Activated T-cell treated with anti-CD3 and anti-CD28 coated beads, Interleukin-2, amount 50 U/mL, for 4 hours (primary cell): ENCODE measurements at regions not wholly inside any gene's neighbourhood (a gene's known extent, or its start where the extent isn't known, plus 50 kb on each side); places are given as distances from the start of the nearest gene placed in this dataset.

ENCODE experiments used
- ATAC-seq, 2 donors: fragments of 200-7000 bp; cut with Tn5 transposase; one replicate each; pipeline ENCODE4 v1.10.0; 2021
- DNase-seq: peaks from one replicate; pipeline ENCODE4 v3.0.0-alpha.2; 2020
- H3K27me3 Mint-ChIP-seq: one replicate; pipeline ENCODE4 v1.8.0; 2021; ENCODE audit warnings: low read depth, mixed read lengths
- H3K36me3 Mint-ChIP-seq: one replicate; pipeline ENCODE4 v1.8.0; 2022; ENCODE audit warnings: mixed read lengths; ENCODE audit not compliant: insufficient read depth
- H3K4me1 Mint-ChIP-seq: one replicate; pipeline ENCODE4 v1.8.0; 2021; ENCODE audit warnings: low read depth, mixed read lengths
- H3K4me3 Mint-ChIP-seq: one replicate; pipeline ENCODE4 v1.8.0; 2021; ENCODE audit warnings: mild to moderate bottlenecking, moderate library complexity, mixed read lengths
- H3K9me3 Mint-ChIP-seq: one replicate; pipeline ENCODE4 v1.8.0; 2021; ENCODE audit warnings: mixed read lengths

- Mint-ChIP-seq H3K4me3 (no peak overlapping the region), H3K27me3 (no peaks in the 10 kb centered on the region), H3K9me3 (no peaks in the 10 kb centered on the region), H3K4me1 (no peaks in the 10 kb centered on the region), H3K36me3 (no peaks in the 10 kb centered on the region)
- DNase-seq = no peak
- no peak for ATAC-seq
These were observed 91.0 kb upstream of the MVB12B start for GRCh38 chr9:126235336-126236243.

GRCh38 chr9:126236273-126236672, 90.4 kb upstream of the MVB12B start:
- no peak overlapping the region for H3K4me3 Mint-ChIP-seq
- H3K36me3 Mint-ChIP-seq = no peaks in the 10 kb centered on the region
- H3K9me3 Mint-ChIP-seq = no peaks in the 10 kb centered on the region
- no peaks in the 10 kb centered on the region for H3K27me3 Mint-ChIP-seq
- ATAC-seq (no peak), DNase-seq (no peak)
- H3K4me1 Mint-ChIP-seq = no peaks in the 10 kb centered on the region

DNA sequence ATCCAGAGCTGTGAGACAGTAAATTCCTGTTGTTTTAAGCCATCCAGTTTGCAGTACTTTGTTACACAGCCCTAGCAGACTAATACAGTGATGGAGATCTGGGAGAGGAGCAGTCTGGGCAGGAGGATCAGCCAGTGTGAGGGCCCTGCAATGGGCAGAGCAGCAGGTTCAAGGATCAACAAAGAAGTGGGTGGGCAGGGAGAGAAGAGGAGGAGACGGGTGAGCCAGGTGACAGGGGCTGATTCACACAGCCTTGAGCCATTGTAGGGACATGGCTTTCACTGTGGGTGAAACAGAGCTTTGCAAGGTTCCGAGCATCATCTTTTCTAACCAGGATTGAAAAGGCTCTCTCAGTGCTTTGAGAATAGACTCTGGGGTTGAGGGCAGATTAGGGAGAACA, 88.2 kb upstream of the MVB12B start:
- no peaks in the 10 kb centered on the region for H3K4me1 Mint-ChIP-seq

DNA sequence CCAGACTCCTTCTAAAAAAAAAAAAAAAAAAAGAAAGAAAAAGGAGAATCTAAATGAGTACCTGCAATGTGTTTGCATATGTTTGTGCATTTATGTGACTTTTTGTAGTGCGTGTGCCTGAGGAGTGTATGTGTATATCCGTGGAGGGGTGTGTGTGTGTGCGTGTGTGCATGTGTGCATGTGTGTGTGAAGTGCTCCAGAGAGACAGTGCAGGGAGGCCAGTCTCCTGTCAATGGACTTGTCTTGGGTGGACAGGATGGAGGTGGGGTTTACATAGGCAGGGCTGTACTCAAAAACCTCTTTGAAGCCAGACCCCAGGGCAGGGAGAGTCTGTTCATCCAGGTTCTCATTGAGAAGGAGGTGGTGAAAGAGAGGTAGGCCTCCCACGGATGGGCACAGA, 87.1 kb upstream of the MVB12B start:
- H3K4me3 Mint-ChIP-seq = no peak overlapping the region
- no peak for ATAC-seq

More for the DNA sequence above, 88.2 kb upstream of the MVB12B start:
- H3K27me3 Mint-ChIP-seq = no peaks in the 10 kb centered on the region
- H3K4me3 Mint-ChIP-seq = no peak overlapping the region
- no peaks in the 10 kb centered on the region for H3K9me3 Mint-ChIP-seq
- DNase-seq (no peak), ATAC-seq (no peak)
- no peaks in the 10 kb centered on the region for H3K36me3 Mint-ChIP-seq

GRCh38 chr9:126240835-126241234, 85.8 kb upstream of the MVB12B start:
- H3K4me3 Mint-ChIP-seq = no peak overlapping the region
- H3K4me1 Mint-ChIP-seq = no peaks in the 10 kb centered on the region
- peaks cover 11% of the 10 kb centered on the region for H3K9me3 Mint-ChIP-seq
- DNase-seq (no peak), ATAC-seq (no peak)
- peaks cover 2% of the 10 kb centered on the region for H3K36me3 Mint-ChIP-seq
- peaks cover 7% of the 10 kb centered on the region for H3K27me3 Mint-ChIP-seq

More for the DNA sequence above, 87.1 kb upstream of the MVB12B start:
- H3K27me3 Mint-ChIP-seq = no peaks in the 10 kb centered on the region
- H3K9me3 Mint-ChIP-seq = peaks cover 4% of the 10 kb centered on the region
- no peaks in the 10 kb centered on the region for H3K36me3 Mint-ChIP-seq
- H3K4me1 Mint-ChIP-seq = no peaks in the 10 kb centered on the region
- no peak for DNase-seq

DNA sequence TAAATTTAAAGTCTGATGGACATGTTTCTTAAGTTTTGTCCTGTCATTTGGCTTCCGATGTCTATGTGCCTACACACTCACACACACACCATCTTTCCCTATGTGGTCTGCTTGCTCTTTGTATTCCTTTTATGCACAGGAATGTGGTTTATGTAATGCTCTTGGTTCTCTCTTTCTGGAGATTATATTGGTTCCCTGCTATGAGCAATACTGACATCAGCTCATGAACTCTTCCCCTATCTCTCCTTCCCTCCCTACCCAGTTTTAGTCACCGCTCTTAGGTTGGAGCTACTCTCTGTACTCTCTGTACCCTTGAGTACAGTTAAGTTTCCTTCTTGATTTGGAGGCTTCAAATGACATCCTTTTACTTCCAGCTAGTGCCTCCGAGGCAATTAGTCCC, 77.9 kb upstream of the MVB12B start:
- no peak for ATAC-seq
- DNase-seq = no peak
- Mint-ChIP-seq H3K4me1 (no peaks in the 10 kb centered on the region), H3K4me3 (no peak overlapping the region), H3K36me3 (peaks cover 2% of the 10 kb centered on the region), H3K27me3 (peaks cover 22% of the 10 kb centered on the region), H3K9me3 (peaks cover 12% of the 10 kb centered on the region)

DNA sequence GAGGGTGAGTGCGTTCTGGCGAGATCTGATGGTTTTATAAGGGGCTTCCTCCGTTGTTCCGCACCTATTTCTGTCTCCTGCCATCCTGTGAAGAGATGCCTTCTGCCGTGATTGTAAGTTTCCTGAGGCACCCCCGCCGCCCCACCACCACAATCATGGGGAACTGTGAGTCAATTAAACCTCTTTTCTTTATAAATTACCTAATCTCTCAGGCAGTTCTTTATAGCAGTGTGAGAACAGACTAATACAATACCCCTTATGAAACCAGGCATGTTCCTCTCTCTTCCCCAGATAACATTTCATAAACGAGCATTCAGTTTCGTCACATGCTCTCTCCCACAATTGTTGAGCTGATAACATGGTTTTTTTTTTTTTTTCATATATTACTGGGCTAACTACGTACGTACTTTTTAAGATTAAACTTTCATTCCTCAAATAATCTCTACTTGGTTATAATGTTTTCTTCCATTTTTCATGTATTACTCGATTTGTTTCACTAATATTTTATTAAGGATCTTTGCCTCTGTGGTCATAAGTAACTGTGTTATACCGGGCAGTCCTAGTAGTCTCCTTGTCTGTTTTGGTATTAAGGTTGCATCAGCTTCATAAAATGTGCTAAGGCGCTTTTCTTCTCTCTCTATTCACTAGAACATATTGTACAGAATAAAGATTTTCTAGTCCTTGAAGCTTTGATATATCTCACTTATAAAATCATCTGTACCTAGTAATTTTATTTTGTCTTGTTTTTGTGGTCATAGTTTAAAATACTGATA, 64.9 kb upstream of the MVB12B start:
- peaks cover 6% of the 10 kb centered on the region for H3K9me3 Mint-ChIP-seq
- peaks cover 40% of the 10 kb centered on the region for H3K27me3 Mint-ChIP-seq
- H3K4me3 Mint-ChIP-seq = no peak overlapping the region
- H3K36me3 Mint-ChIP-seq = no peaks in the 10 kb centered on the region
- ATAC-seq (no peak), DNase-seq (no peak)
- peaks cover 4% of the 10 kb centered on the region for H3K4me1 Mint-ChIP-seq

- Mint-ChIP-seq H3K27me3 (peaks cover 40% of the 10 kb centered on the region), H3K4me1 (peaks cover 4% of the 10 kb centered on the region), H3K4me3 (no peak overlapping the region), H3K9me3 (peaks cover 6% of the 10 kb centered on the region), H3K36me3 (no peaks in the 10 kb centered on the region)
- DNase-seq = no peak
- ATAC-seq = no peak
These were observed 63.9 kb upstream of the MVB12B start for GRCh38 chr9:126262738-126263137.

GRCh38 chr9:126270556-126270955, 56.1 kb upstream of the MVB12B start:
- Mint-ChIP-seq H3K27me3 (peaks cover 12% of the 10 kb centered on the region), H3K4me3 (no peak overlapping the region), H3K9me3 (peaks cover 4% of the 10 kb centered on the region), H3K36me3 (no peaks in the 10 kb centered on the region), H3K4me1 (no peaks in the 10 kb centered on the region)
- ATAC-seq (no peak), DNase-seq (no peak)

- peaks cover 11% of the 10 kb centered on the region for H3K9me3 Mint-ChIP-seq
- ATAC-seq (no peak), DNase-seq (no peak)
- no peaks in the 10 kb centered on the region for H3K4me1 Mint-ChIP-seq
- H3K4me3 Mint-ChIP-seq = no peak overlapping the region
- no peaks in the 10 kb centered on the region for H3K36me3 Mint-ChIP-seq
- peaks cover 24% of the 10 kb centered on the region for H3K27me3 Mint-ChIP-seq
These were observed 51.1 kb upstream of the MVB12B start for GRCh38 chr9:126275386-126276001.

DNA sequence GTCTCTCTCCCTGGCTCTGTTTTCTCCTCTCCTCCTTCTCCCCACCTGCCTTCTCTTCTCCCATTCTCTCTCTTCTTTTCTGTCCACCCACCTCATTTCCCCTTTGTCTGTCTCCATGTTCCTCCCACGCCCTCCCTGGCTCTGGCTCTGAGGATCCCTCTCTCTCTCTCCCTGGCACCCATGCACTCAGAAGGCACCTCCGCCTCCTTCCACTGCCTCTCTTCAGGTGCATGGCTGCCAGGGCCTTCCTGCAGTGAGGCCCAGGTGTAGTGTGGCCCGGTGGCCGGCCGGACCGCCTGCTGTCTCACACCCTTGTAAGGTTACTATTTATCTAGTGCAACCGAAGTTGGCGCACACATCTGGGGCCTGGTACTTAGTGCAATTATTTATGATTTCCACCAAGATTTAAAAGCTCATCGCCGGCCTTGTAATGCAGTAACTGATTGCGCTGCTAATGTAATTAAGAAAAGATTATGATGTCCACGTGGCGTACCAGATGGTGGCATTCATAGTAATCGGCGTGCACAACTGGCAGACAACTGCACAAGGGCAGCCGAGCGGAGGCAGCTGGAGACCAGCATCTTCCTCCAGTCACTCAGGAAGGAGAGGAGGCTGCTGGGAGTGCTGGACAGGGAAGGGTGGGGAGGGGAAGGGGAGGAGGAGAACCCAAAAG, 50.4 kb upstream of the MVB12B start:
- H3K27me3 Mint-ChIP-seq = peaks cover 24% of the 10 kb centered on the region
- H3K4me1 Mint-ChIP-seq = no peaks in the 10 kb centered on the region

More for the DNA sequence above, 50.4 kb upstream of the MVB12B start:
- H3K36me3 Mint-ChIP-seq = no peaks in the 10 kb centered on the region
- no peak overlapping the region for H3K4me3 Mint-ChIP-seq
- ATAC-seq (no peak), DNase-seq (no peak)
- peaks cover 11% of the 10 kb centered on the region for H3K9me3 Mint-ChIP-seq
